SK-N-SH (cell line): ENCODE measurements at regions not wholly inside any gene's neighbourhood (a gene's known extent, or its start where the extent isn't known, plus 50 kb on each side); places are given as distances from the start of the nearest gene placed in this dataset.

Experiments used
- CTCF ChIA-PET: fragments of 300-600, 350-600 bp; formaldehyde crosslinking; extraction: SDS; loops from one replicate; lab custom pipeline; 2021; lab: Yijun Ruan, JAX
- POLR2A ChIA-PET: fragments of 350-600 bp; sonication (Branson Sonifier 250); formaldehyde crosslinking; extraction: SDS; loops from one replicate; lab custom pipeline; 2020; ENCODE audit warnings: antibody characterized with exemption, inconsistent platforms; lab: Yijun Ruan, JAX
- DNase-seq: peaks from one replicate; pipeline ENCODE4 v3.0.0; 2012
- H2AFZ ChIP-seq: fragments of 200-600 bp; sonication (generic); 2 replicates; pipeline ENCODE4 v1.8.1; 2016; ENCODE audit warnings: antibody characterized with exemption, mild to moderate bottlenecking, low read depth
- H3F3A ChIP-seq: fragments of 200-600 bp; sonication (generic); replicated peaks from 2 replicates; pipeline ENCODE3; 2016; ENCODE audit warnings: antibody characterized with exemption, mild to moderate bottlenecking; ENCODE audit not compliant: insufficient read depth
- H3K27ac ChIP-seq, 2 experiments: fragments of 200-500 bp in 1 of 2; fragments of 200-600 bp in 1 of 2; sonication (Bioruptor generic) in 1 of 2; sonication (generic), shearing (Covaris generic) in 1 of 2; 2 replicates each; pipeline versions ENCODE4 v1.5.1 to v1.6.1; 2014 to 2016; ENCODE audit warnings: low read depth in 2 of 2, inconsistent platforms in 1 of 2, low read length in 1 of 2, mild to moderate bottlenecking in 1 of 2, mixed read lengths in 1 of 2
- H3K27me3 ChIP-seq: fragments of 200-600 bp; sonication (generic), shearing (Covaris generic); 2 replicates; pipeline ENCODE4 v1.6.1; 2016; ENCODE audit warnings: mixed run types; ENCODE audit not compliant: insufficient read depth
- H3K36me3 ChIP-seq, 2 experiments: fragments of 200-500 bp in 1 of 2; fragments of 200-600 bp in 1 of 2; sonication (Bioruptor generic) in 1 of 2; sonication (generic) in 1 of 2; replicated peaks in 1 of 2; 2 replicates each; pipeline versions ENCODE3 to v1.5.1; 2014 to 2016; ENCODE audit warnings: low read length in 1 of 2, mild to moderate bottlenecking in 1 of 2; ENCODE audit not compliant: insufficient read depth in 2 of 2, control insufficient read depth in 1 of 2
- H3K4me1 ChIP-seq, 2 experiments: fragments of 200-500 bp in 1 of 2; fragments of 200-600 bp in 1 of 2; sonication (Bioruptor generic) in 1 of 2; sonication (generic), shearing (Covaris generic) in 1 of 2; 2 replicates each; pipeline versions ENCODE4 v1.5.1 to v1.6.1; 2014 to 2016; ENCODE audit warnings: low read depth in 1 of 2, low read length in 1 of 2, mixed run types in 1 of 2; ENCODE audit not compliant: insufficient read depth in 2 of 2, control insufficient read depth in 1 of 2
- H3K4me2 ChIP-seq: fragments of 200-600 bp; sonication (generic), shearing (Covaris generic); 2 replicates; pipeline ENCODE4 v1.6.1; 2017; ENCODE audit warnings: mixed run types
- H3K4me3 ChIP-seq, 2 experiments: fragments of 200-500 bp in 1 of 2; fragments of 200-600 bp in 1 of 2; sonication (Bioruptor generic) in 1 of 2; sonication (generic), shearing (Covaris generic) in 1 of 2; 2 replicates each; pipeline versions ENCODE4 v1.5.1 to v1.8.1; 2014 to 2016; ENCODE audit warnings: low read depth in 2 of 2, inconsistent platforms in 1 of 2, low read length in 1 of 2, mild to moderate bottlenecking in 1 of 2, mixed read lengths in 1 of 2, moderate library complexity in 1 of 2
- H3K79me2 ChIP-seq: fragments of 200-600 bp; sonication (generic); 2 replicates; pipeline ENCODE4 v1.8.1; 2017; ENCODE audit warnings: mild to moderate bottlenecking; ENCODE audit not compliant: insufficient read depth
- H3K9ac ChIP-seq: fragments of 200-600 bp; sonication (generic); 2 replicates; pipeline ENCODE4 v1.6.1; 2017; ENCODE audit warnings: mixed run types
- H3K9me2 ChIP-seq: fragments of 200-600 bp; sonication (generic); 2 replicates; pipeline ENCODE4 v1.6.1; 2017; ENCODE audit warnings: mixed run types
- H3K9me3 ChIP-seq: fragments of 200-600 bp; sonication (generic); 2 replicates; pipeline ENCODE4 v1.6.1; 2017; ENCODE audit warnings: mixed run types, mild to moderate bottlenecking, moderate library complexity
- H4K20me1 ChIP-seq: fragments of 200-600 bp; sonication (generic); 2 replicates; pipeline ENCODE4 v1.6.1; 2017; ENCODE audit warnings: mild to moderate bottlenecking, mixed run types; ENCODE audit not compliant: insufficient read depth
- CHD2 ChIP-seq: fragments of 150-350 bp; IDR thresholded peaks from 2 replicates; pipeline ENCODE4 v1.6.1; 2018; ENCODE audit warnings: low read length; ENCODE audit not compliant: partially characterized antibody
- MEF2A ChIP-seq: IDR thresholded peaks from 2 replicates; pipeline ENCODE4 v1.4.0; 2012; ENCODE audit warnings: low read depth, borderline replicate concordance
- MXI1 ChIP-seq: IDR thresholded peaks from 2 replicates; pipeline ENCODE4 v1.6.1; 2012; ENCODE audit warnings: mild to moderate bottlenecking, low read depth, low read length, improper control_type of control experiment
- NRF1 ChIP-seq: IDR thresholded peaks from 2 replicates; pipeline ENCODE4 v1.6.1; 2012; ENCODE audit warnings: low read depth, mild to moderate bottlenecking, low read length
- RFX5 ChIP-seq: IDR thresholded peaks from 2 replicates; pipeline ENCODE4 v1.6.1; 2012; ENCODE audit warnings: mild to moderate bottlenecking, improper control_type of control experiment, low read length
- RXRA ChIP-seq: IDR thresholded peaks from 2 replicates; pipeline ENCODE4 v1.4.0; 2012; ENCODE audit warnings: low read depth, mild to moderate bottlenecking, borderline replicate concordance
- SIN3A ChIP-seq: IDR thresholded peaks from 2 replicates; pipeline ENCODE4 v1.6.1; 2012; ENCODE audit warnings: low read depth, mild to moderate bottlenecking, low read length, moderate library complexity, borderline replicate concordance
- TAF1 ChIP-seq: IDR thresholded peaks from 2 replicates; pipeline ENCODE4 v1.6.1; 2012; ENCODE audit warnings: low read depth, mild to moderate bottlenecking, low read length, moderate library complexity, borderline replicate concordance
- TEAD4 ChIP-seq: IDR thresholded peaks from 2 replicates; pipeline ENCODE4 v1.4.0; 2012; ENCODE audit warnings: mild to moderate bottlenecking, borderline replicate concordance; ENCODE audit not compliant: insufficient read depth
- USF1 ChIP-seq: IDR thresholded peaks from 2 replicates; pipeline ENCODE4 v1.4.0; 2012; ENCODE audit warnings: low read depth, borderline replicate concordance
- USF2 ChIP-seq: fragments of 150-350 bp; IDR thresholded peaks from 2 replicates; pipeline ENCODE4 v1.6.1; 2017; ENCODE audit warnings: antibody characterized with exemption, low read length, low read depth, borderline replicate concordance
- WGBS: methylation state at CpG from one replicate; pipeline ENCODE4 v1.1.6; 2017; ENCODE audit warnings: low lambda C conversion rate; 5-methylcytosine and 5-hydroxymethylcytosine counted together

GRCh38 chr2:18083806-18084205 lies 205.3 kb downstream of the KCNS3 start:
- Histone ChIP-seq H3K4me2 (no peak overlapping the region), H3K79me2 (no peaks in the 10 kb centered on the region), H3K4me3 (no peak overlapping the region), H3K9me2 (no peaks in the 10 kb centered on the region), H3K9me3 (no peaks in the 10 kb centered on the region), H3K9ac (no peak overlapping the region), H2AFZ (no peak overlapping the region), H3K4me1 (no peaks in the 10 kb centered on the region), H4K20me1 (no peaks in the 10 kb centered on the region), H3K27ac (no peak overlapping the region), H3K36me3 (no peaks in the 10 kb centered on the region), H3K27me3 (no peaks in the 10 kb centered on the region), H3F3A (no peaks in the 10 kb centered on the region)
- TF ChIP-seq USF2 = no peak
- TF ChIP-seq TEAD4 = no peak
- TF ChIP-seq SIN3A = no peak
- ChIA-PET CTCF (interaction anchor here (0.8 to 1.2 kb wide), 3 partner anchors 12 to 66 kb away, joined by 3 to 4 read pairs (median 3); no protein-coding TSS in a partner anchor), POLR2A (no interaction called here)
- WGBS = 11% methylated on average over 3 of the region's 3 CpGs
- DNase-seq = no peak

- Histone ChIP-seq H3K9me3 (no peaks in the 10 kb centered on the region), H3K27ac (no peak overlapping the region), H3K4me1 (no peaks in the 10 kb centered on the region), H3K9me2 (no peaks in the 10 kb centered on the region), H3K27me3 (no peaks in the 10 kb centered on the region), H3K36me3 (no peaks in the 10 kb centered on the region), H3K79me2 (no peaks in the 10 kb centered on the region), H3K9ac (no peak overlapping the region), H3K4me3 (no peak overlapping the region), H4K20me1 (no peaks in the 10 kb centered on the region), H2AFZ (no peak overlapping the region), H3F3A (no peaks in the 10 kb centered on the region), H3K4me2 (no peak overlapping the region)
- CTCF ChIA-PET = no interaction called here
- TF ChIP-seq MEF2A = no peak
- no peak for TF ChIP-seq USF1
- TF ChIP-seq CHD2 = no peak
- no peak for TF ChIP-seq NRF1
- TF ChIP-seq SIN3A = no peak
- no peak for TF ChIP-seq MXI1
- no peak for DNase-seq
- 10% methylated on average over 2 of the region's 2 CpGs for WGBS
- POLR2A ChIA-PET = no interaction called here
These were observed 199.7 kb downstream of the KCNS3 start for GRCh38 chr2:18078216-18078615.

- H3K9ac ChIP-seq = no peak overlapping the region
- no peaks in the 10 kb centered on the region for H3F3A ChIP-seq
- no peaks in the 10 kb centered on the region for H4K20me1 ChIP-seq
- no peak overlapping the region for H3K4me3 ChIP-seq
- POLR2A ChIA-PET = no interaction called here
- no peak for TF ChIP-seq RXRA
- no peak for TF ChIP-seq RFX5
- TF ChIP-seq MXI1 = no peak
- TF ChIP-seq USF2 = no peak
- TF ChIP-seq TEAD4 = no peak
- no peak for TF ChIP-seq CHD2
- no peak for TF ChIP-seq TAF1
- no peak for TF ChIP-seq MEF2A
- no peak for TF ChIP-seq NRF1
- TF ChIP-seq, all 33 proteins: peak for 0
- 81% methylated on average over 1 of the region's 1 CpG for WGBS
- H3K27ac ChIP-seq = no peak overlapping the region
- no peaks in the 10 kb centered on the region for H3K79me2 ChIP-seq
- no peak overlapping the region for H3K4me2 ChIP-seq
- no peaks in the 10 kb centered on the region for H3K36me3 ChIP-seq
- H3K9me3 ChIP-seq = no peaks in the 10 kb centered on the region
- CTCF ChIA-PET = interaction anchor here (0.7 kb wide), 1 partner anchor 17 kb away, joined by 3 read pairs; no protein-coding TSS in a partner anchor
- no peak overlapping the region for H2AFZ ChIP-seq
- H3K9me2 ChIP-seq = no peaks in the 10 kb centered on the region
- H3K4me1 ChIP-seq = no peaks in the 10 kb centered on the region
- H3K27me3 ChIP-seq = no peaks in the 10 kb centered on the region
- no peak for DNase-seq
These were observed 199.2 kb downstream of the KCNS3 start for GRCh38 chr2:18077704-18078103.
